Prostate gland (tissue), 2 donors: ENCODE measurements at regions not wholly inside any gene's neighbourhood (a gene's known extent, or its start where the extent isn't known, plus 50 kb on each side); places are given as distances from the start of the nearest gene placed in this dataset.
"Not testable (repeated sequence)": the region's sequence is repeated elsewhere in the genome, so short reads cannot be mapped to it uniquely, and the experiment has no call there.

ENCODE experiments used
- DNase-seq: peaks from one replicate; pipeline ENCODE4 v3.0.0-alpha.2; 2019; ENCODE audit warnings: low spot score
- H3K27ac ChIP-seq, 2 donors: fragments of 200-600 bp; sonication (generic); 2 replicates each; pipeline ENCODE4 v1.5.1; 2017 to 2019
- H3K27me3 ChIP-seq: fragments of 200-600 bp; sonication (generic); replicated peaks from 2 replicates; pipeline ENCODE4 v1.5.1; 2019; ENCODE audit not compliant: insufficient read depth
- H3K36me3 ChIP-seq, 2 donors: fragments of 200-600 bp; sonication (generic); 1 replicate in 1 of 2; 2 replicates in 1 of 2; pipeline versions ENCODE4 v1.5.1 to v1.8.1; 2017 to 2019
- H3K4me1 ChIP-seq: fragments of 200-600 bp; sonication (generic); replicated peaks from 2 replicates; pipeline ENCODE4 v1.5.1; 2019
- H3K4me3 ChIP-seq, 2 donors: fragments of 200-600 bp; sonication (generic); 2 replicates each; pipeline ENCODE4 v1.5.1; 2017 to 2019
- H3K9me3 ChIP-seq: fragments of 200-600 bp; sonication (generic); 2 replicates; pipeline ENCODE4 v1.5.1; 2017
- POLR2A ChIP-seq: fragments of 450-650 bp; IDR thresholded peaks from one replicate; pipeline ENCODE4 v1.6.1; 2016; ENCODE audit warnings: antibody characterized with exemption, mild to moderate bottlenecking
- POLR2AphosphoS5 ChIP-seq: sonication (generic); formaldehyde crosslinking; IDR thresholded peaks from one replicate; pipeline ENCODE4 v1.6.1; 2017; ENCODE audit warnings: antibody characterized with exemption
- WGBS: methylation state at CpG from one replicate; pipeline ENCODE4 v1.1.5; 2018; 5-methylcytosine and 5-hydroxymethylcytosine counted together
- intact Hi-C: fragments of 100-400 bp; cut with DNase I; formaldehyde crosslinking; loops from one replicate; pipeline ENCODE4 v1.14.2; 2022
- TF ChIP-seq, protein P1 (sequence below), 4 experiments: fragments of 200-600 bp in 2 of 4; fragments of 450-650 bp in 2 of 4; sonication (generic) in 2 of 4; IDR thresholded peaks; 1 replicate in 3 of 4; 2 replicates in 1 of 4; pipeline ENCODE4 v1.5.1; 2016 to 2019; ENCODE audit warnings: antibody characterized with exemption in 4 of 4, mild to moderate bottlenecking in 2 of 4, moderate library complexity in 2 of 4

DNA sequence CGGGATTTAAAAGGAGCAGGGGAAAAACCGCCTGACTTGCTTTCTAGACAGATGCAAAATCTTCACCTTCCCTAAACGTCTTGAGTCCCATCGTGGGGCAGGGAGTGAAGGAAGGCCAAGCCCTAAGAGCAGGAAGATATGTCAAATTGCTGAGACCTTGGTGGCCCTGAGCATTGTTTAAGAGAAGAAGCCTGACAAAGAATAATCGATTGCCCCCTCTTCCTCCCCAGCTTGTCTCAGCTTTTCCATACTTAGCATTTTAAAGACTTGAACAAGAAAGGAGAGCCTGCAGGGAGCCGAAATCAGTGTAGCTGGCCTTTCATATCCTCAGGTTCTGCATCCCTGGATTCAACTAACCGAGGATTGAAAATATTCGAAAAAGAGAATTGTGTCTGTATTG, 157.6 kb upstream of the DLX2 start:
- WGBS = 82% methylated on average over 8 of the region's 8 CpGs
- no peak for DNase-seq
- Histone ChIP-seq H3K27ac (no peak overlapping the region), H3K36me3 (no peaks in the 10 kb centered on the region), H3K27me3 (no peaks in the 10 kb centered on the region), H3K4me3 (no peak overlapping the region), H3K4me1 (no peaks in the 10 kb centered on the region), H3K9me3 (no peaks in the 10 kb centered on the region)
- TF ChIP-seq POLR2A = no peak
- no peak for TF ChIP-seq POLR2AphosphoS5
- TF ChIP-seq, protein P1, sequence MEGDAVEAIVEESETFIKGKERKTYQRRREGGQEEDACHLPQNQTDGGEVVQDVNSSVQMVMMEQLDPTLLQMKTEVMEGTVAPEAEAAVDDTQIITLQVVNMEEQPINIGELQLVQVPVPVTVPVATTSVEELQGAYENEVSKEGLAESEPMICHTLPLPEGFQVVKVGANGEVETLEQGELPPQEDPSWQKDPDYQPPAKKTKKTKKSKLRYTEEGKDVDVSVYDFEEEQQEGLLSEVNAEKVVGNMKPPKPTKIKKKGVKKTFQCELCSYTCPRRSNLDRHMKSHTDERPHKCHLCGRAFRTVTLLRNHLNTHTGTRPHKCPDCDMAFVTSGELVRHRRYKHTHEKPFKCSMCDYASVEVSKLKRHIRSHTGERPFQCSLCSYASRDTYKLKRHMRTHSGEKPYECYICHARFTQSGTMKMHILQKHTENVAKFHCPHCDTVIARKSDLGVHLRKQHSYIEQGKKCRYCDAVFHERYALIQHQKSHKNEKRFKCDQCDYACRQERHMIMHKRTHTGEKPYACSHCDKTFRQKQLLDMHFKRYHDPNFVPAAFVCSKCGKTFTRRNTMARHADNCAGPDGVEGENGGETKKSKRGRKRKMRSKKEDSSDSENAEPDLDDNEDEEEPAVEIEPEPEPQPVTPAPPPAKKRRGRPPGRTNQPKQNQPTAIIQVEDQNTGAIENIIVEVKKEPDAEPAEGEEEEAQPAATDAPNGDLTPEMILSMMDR (IDR thresholded peaks at IDR 0.05) = no peak
- intact Hi-C loops = no loop called here

DNA sequence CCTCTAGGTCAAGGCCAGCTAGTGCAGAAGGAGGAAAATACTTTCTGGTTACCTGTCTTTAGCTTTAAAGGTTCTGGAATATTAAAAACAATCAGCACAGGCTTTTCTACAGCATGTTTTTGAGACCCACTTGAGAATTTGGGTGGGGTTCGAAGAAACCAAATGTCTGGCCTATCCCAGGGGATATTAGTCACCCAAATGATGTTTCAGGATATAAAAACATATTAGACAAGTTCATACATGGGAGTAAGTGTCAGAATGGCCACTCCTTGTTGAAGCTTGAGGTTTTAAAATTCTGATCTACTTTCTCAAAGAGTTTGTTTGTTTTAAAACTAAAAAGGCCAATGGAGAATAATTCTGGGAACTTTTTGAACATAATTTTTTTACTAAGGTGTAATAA, 158.6 kb upstream of the DLX2 start:
- Histone ChIP-seq H3K27me3 (no peaks in the 10 kb centered on the region), H3K4me1 (no peaks in the 10 kb centered on the region), H3K27ac (no peak overlapping the region), H3K36me3 (no peaks in the 10 kb centered on the region), H3K9me3 (no peaks in the 10 kb centered on the region), H3K4me3 (no peak overlapping the region)
- TF ChIP-seq, protein P1 (IDR thresholded peaks at IDR 0.05) = no peak
- TF ChIP-seq POLR2A (no peak), POLR2AphosphoS5 (no peak)
- WGBS = 71% methylated on average over 1 of the region's 1 CpG
- intact Hi-C loops = no loop called here
- DNase-seq = no peak

DNA sequence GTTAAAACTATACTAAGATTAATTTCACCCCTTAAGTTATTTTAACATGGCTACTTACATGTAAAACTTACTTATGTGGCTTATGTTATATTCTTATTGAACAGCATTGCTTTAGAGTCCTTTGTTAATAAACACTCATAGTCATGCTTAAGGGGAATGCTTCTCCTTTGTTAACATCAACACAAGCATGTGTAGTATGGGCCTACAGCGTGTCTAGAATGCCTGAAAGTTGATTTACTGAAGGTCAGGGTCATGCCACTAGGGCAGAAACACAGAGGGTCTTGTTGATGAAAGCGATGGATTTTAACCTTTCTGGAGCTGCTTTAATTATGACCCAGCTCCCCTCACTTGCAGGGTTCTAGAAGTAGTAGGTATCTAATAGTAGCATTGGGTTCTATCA, 159.8 kb upstream of the DLX2 start:
- H3K36me3 ChIP-seq = no peaks in the 10 kb centered on the region
- no peak for DNase-seq
- no peak overlapping the region for H3K4me3 ChIP-seq
- no peaks in the 10 kb centered on the region for H3K27me3 ChIP-seq
- TF ChIP-seq POLR2A = no peak
- no peak for TF ChIP-seq POLR2AphosphoS5
- no peaks in the 10 kb centered on the region for H3K9me3 ChIP-seq
- H3K27ac ChIP-seq = no peak overlapping the region
- intact Hi-C loops = no loop called here
- 96% methylated on average over 2 of the region's 2 CpGs for WGBS
- no peaks in the 10 kb centered on the region for H3K4me1 ChIP-seq

DNA sequence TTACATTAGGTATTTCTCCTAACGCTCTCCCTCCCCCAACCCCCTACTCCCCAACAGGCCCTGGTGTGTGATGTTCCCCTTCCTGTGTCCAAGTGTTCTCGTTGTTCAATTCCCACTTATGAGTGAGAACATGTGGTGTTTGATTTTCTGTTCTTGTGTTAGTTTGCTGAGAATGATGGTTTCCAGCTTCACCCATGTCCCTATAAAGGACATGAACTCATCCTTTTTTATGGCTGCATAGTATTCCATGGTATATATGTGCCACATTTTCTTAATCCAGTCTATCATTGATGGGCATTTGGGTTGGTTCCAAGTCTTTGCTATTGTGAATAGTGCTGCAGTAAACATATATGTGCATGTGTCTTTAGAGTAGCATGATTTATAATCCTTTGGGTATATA, 162.1 kb upstream of the DLX2 start:
- H3K9me3 ChIP-seq, H3K36me3 ChIP-seq, H3K27ac ChIP-seq, H3K4me3 ChIP-seq, intact Hi-C loops, H3K27me3 ChIP-seq, H3K4me1 ChIP-seq, DNase-seq: not testable (repeated sequence)
- WGBS = 87% methylated on average over 2 of the region's 2 CpGs

DNA sequence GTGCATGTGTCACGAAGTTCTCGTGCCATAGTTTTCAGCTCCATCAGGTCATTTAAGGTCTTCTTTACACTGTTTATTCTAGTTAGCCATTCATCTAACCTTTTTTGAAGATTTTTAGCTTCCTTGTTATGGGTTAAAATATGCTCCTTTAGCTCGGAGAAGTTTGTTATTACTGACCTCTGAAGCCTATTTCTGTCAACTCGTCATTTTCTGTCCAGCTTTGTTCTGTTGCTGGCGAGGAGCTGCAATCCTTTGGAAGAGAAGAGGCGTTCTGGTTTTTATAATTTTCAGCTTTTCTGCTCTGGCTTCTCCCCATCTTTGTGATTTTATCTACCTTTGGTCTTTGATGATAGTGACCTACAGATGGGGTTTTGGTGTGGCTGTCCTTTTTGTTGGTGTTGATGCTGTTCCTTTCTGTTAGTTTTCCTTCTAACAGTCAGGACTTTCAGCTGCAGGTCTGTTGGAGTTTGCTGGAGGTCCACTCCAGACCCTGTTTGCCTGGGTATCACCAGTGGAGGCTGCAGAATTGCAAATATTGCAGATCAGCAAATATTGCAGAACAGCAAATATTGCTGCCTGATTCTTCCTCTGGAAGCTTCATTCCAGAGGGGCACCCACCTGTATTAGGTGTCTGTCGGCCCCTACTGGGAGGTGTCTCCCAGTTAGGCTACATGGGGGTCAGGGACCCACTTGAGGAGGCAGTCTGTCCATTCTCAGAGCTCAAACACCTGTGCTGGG, 157.7 kb upstream of the ITGA6 start:
- H3K9me3 ChIP-seq, DNase-seq, H3K27ac ChIP-seq, H3K27me3 ChIP-seq, intact Hi-C loops, H3K4me1 ChIP-seq, H3K4me3 ChIP-seq, H3K36me3 ChIP-seq: not testable (repeated sequence)
- WGBS = 84% methylated on average over 7 of the region's 7 CpGs

DNA sequence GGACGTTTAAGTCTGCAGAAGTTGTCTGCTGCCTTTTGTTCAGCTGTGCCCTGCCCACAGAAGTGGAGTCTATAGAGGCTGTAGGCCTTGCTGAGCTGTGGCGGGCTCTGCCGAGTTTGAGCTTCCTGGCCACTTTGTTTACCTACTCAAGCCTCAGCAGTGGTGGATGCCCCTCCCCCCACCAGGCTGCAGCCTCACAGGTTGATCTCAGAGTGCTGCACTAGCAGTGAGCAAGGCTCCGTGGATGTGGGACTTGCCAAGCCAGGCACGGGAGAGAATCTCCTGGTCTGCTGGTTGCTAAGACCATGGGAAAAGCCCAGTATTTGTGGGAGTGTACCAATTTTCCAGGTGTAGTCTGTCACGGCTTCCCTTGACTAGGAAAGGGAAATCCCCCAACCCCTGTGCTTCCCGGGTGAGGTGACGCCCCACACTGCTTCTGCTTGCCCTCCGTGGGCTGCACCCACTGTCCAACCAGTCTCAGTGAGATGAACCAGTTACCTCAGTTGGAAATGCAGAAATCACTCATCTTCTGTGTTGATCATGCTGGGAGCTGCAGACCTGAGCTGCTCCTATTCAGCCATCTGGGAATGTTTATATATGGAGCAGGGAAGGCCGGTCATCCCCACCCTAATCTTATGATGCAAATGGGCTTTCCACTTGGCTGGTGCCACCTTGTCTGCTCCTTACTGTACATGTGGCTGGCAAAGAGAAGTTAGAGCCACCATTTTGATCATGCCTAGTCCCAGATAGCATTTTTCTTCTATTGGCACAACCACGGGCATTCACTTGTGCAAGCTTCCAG, 156.9 kb upstream of the ITGA6 start:
- H3K4me3 ChIP-seq = no peak overlapping the region
- no peaks in the 10 kb centered on the region for H3K27me3 ChIP-seq
- intact Hi-C loops = no loop called here
- DNase-seq = peak; percentile 32
- TF ChIP-seq, protein P1 (IDR thresholded peaks at IDR 0.05) = no peak
- no peak for TF ChIP-seq POLR2A
- no peak for TF ChIP-seq POLR2AphosphoS5
- no peaks in the 10 kb centered on the region for H3K36me3 ChIP-seq
- no peaks in the 10 kb centered on the region for H3K9me3 ChIP-seq
- H3K27ac ChIP-seq = no peak overlapping the region
- 62% methylated on average over 10 of the region's 11 CpGs for WGBS
- no peaks in the 10 kb centered on the region for H3K4me1 ChIP-seq
